Astrocyte (in vitro differentiated cells and primary cell): ENCODE measurements at regions not wholly inside any gene's neighbourhood (a gene's known extent, or its start where the extent isn't known, plus 50 kb on each side); places are given as distances from the start of the nearest gene placed in this dataset.

Experiments used
- DNase-seq: peaks from one replicate; pipeline ENCODE4 v3.0.0-alpha.2; 2010; ENCODE audit warnings: low read depth
- FAIRE-seq: peaks from 2 replicates; lab custom pipeline; 2011; peaks lifted over from hg19 to GRCh38; lab: Jason Lieb, UNC
- H2AFZ ChIP-seq: 2 replicates; pipeline ENCODE4 v1.6.0; 2012; ENCODE audit warnings: low read depth, low read length, inconsistent platforms
- H3K27ac ChIP-seq: 2 replicates; pipeline ENCODE4 v1.5.1; 2011; ENCODE audit warnings: low read depth, low read length, inconsistent platforms
- H3K27me3 ChIP-seq: 2 replicates; pipeline ENCODE4 v1.6.0; 2011; ENCODE audit warnings: low read length, inconsistent platforms; ENCODE audit not compliant: insufficient read depth
- H3K36me3 ChIP-seq: 2 replicates; pipeline ENCODE4 v1.5.1; 2011; ENCODE audit warnings: low read length, inconsistent platforms; ENCODE audit not compliant: insufficient read depth
- H3K4me1 ChIP-seq: 2 replicates; pipeline ENCODE4 v1.5.1; 2011; ENCODE audit warnings: low read length, inconsistent platforms; ENCODE audit not compliant: insufficient read depth
- H3K4me2 ChIP-seq: 2 replicates; pipeline ENCODE4 v1.6.0; 2012; ENCODE audit warnings: low read length, inconsistent platforms
- H3K4me3 ChIP-seq: 2 replicates; pipeline ENCODE4 v1.5.1; 2011; ENCODE audit warnings: low read depth, mild to moderate bottlenecking, low read length, inconsistent platforms; ENCODE audit not compliant: insufficient read depth
- H3K79me2 ChIP-seq: 2 replicates; pipeline ENCODE4 v1.6.0; 2012; ENCODE audit warnings: mild to moderate bottlenecking, low read length, inconsistent platforms; ENCODE audit not compliant: insufficient read depth
- H3K9ac ChIP-seq: 2 replicates; pipeline ENCODE4 v1.6.0; 2012; ENCODE audit warnings: mild to moderate bottlenecking, low read length, inconsistent platforms
- H3K9me3 ChIP-seq: 2 replicates; pipeline ENCODE4 v1.5.1; 2012; ENCODE audit warnings: low read depth, mild to moderate bottlenecking, low read length, inconsistent platforms; ENCODE audit not compliant: insufficient read depth
- H4K20me1 ChIP-seq: 2 replicates; pipeline ENCODE4 v1.6.0; 2012; ENCODE audit warnings: low read length, inconsistent platforms; ENCODE audit not compliant: insufficient read depth
- H3K27ac Mint-ChIP-seq: one replicate; pipeline ENCODE4 v1.8.0; 2021; ENCODE audit warnings: mild to moderate bottlenecking, mixed read lengths; ENCODE audit not compliant: unreplicated experiment
- H3K27me3 Mint-ChIP-seq: one replicate; pipeline ENCODE4 v1.8.0; 2021; ENCODE audit warnings: low read depth, mixed read lengths; ENCODE audit not compliant: unreplicated experiment
- H3K36me3 Mint-ChIP-seq: one replicate; pipeline ENCODE4 v1.8.0; 2021; ENCODE audit warnings: low read depth, mixed read lengths; ENCODE audit not compliant: unreplicated experiment
- H3K4me1 Mint-ChIP-seq: one replicate; pipeline ENCODE4 v1.8.0; 2021; ENCODE audit warnings: low read depth, mixed read lengths; ENCODE audit not compliant: unreplicated experiment
- H3K4me3 Mint-ChIP-seq: one replicate; pipeline ENCODE4 v1.8.0; 2021; ENCODE audit warnings: mild to moderate bottlenecking, moderate library complexity, mixed read lengths; ENCODE audit not compliant: unreplicated experiment
- H3K9me3 Mint-ChIP-seq: one replicate; pipeline ENCODE4 v1.8.0; 2021; ENCODE audit warnings: mild to moderate bottlenecking, mixed read lengths; ENCODE audit not compliant: unreplicated experiment
- CTCF ChIP-seq: IDR thresholded peaks from 2 replicates; pipeline ENCODE4 v1.5.1; 2011; ENCODE audit warnings: low read depth, mild to moderate bottlenecking, inconsistent platforms, low read length, moderate library complexity; ENCODE audit not compliant: insufficient read depth
- EZH2 ChIP-seq: IDR thresholded peaks from 2 replicates; pipeline ENCODE4 v1.6.1; 2012; ENCODE audit warnings: mild to moderate bottlenecking, low read length, inconsistent platforms; ENCODE audit not compliant: insufficient read depth

- no peak overlapping the region for H3K27ac Mint-ChIP-seq
- no peaks in the 10 kb centered on the region for H3K79me2 ChIP-seq
- no peak overlapping the region for H3K9ac ChIP-seq
- no peaks in the 10 kb centered on the region for H3K9me3 ChIP-seq
- peaks cover 12% of the 10 kb centered on the region for H3K4me1 Mint-ChIP-seq
- peaks cover under 1% of the 10 kb centered on the region for H3K9me3 Mint-ChIP-seq
- H3K4me3 ChIP-seq: no peak overlapping the region
- H3K27me3 Mint-ChIP-seq: no peaks in the 10 kb centered on the region
- DNase-seq (no peak), FAIRE-seq (no peak)
- no peak overlapping the region for H2AFZ ChIP-seq
- H3K36me3 ChIP-seq: no peaks in the 10 kb centered on the region
- H3K27me3 ChIP-seq: no peaks in the 10 kb centered on the region
- peaks cover 5% of the 10 kb centered on the region for H3K4me1 ChIP-seq
- H4K20me1 ChIP-seq: no peaks in the 10 kb centered on the region
- H3K27ac ChIP-seq: no peak overlapping the region
- H3K4me2 ChIP-seq: no peak overlapping the region
- no peaks in the 10 kb centered on the region for H3K36me3 Mint-ChIP-seq
- H3K4me3 Mint-ChIP-seq: no peak overlapping the region
- no peak for TF ChIP-seq CTCF
- TF ChIP-seq EZH2: no peak
Measured at GRCh38 chr2:12826781-12827180, 110.0 kb downstream of the TRIB2 start.

- Mint-ChIP-seq H3K36me3 (no peaks in the 10 kb centered on the region), H3K9me3 (no peaks in the 10 kb centered on the region), H3K27me3 (peaks cover 1% of the 10 kb centered on the region), H3K27ac (no peak overlapping the region), H3K4me1 (peaks cover 12% of the 10 kb centered on the region), H3K4me3 (no peak overlapping the region)
- H3K4me1 ChIP-seq: peaks cover 5% of the 10 kb centered on the region
- FAIRE-seq (no peak), DNase-seq (no peak)
- H3K27me3 ChIP-seq: no peaks in the 10 kb centered on the region
- no peak overlapping the region for H3K27ac ChIP-seq
- no peak for TF ChIP-seq EZH2
- H3K9ac ChIP-seq: no peak overlapping the region
- no peak overlapping the region for H3K4me2 ChIP-seq
- no peaks in the 10 kb centered on the region for H3K79me2 ChIP-seq
- no peaks in the 10 kb centered on the region for H4K20me1 ChIP-seq
- H2AFZ ChIP-seq: no peak overlapping the region
- H3K4me3 ChIP-seq: no peak overlapping the region
- H3K9me3 ChIP-seq: no peaks in the 10 kb centered on the region
- no peaks in the 10 kb centered on the region for H3K36me3 ChIP-seq
Measured at GRCh38 chr2:12827721-12828120, 111.0 kb downstream of the TRIB2 start.

GRCh38 chr2:12828980-12829379 lies 112.2 kb downstream of the TRIB2 start:
- H3K27ac Mint-ChIP-seq: no peak overlapping the region
- H3K27me3 Mint-ChIP-seq: peaks cover 1% of the 10 kb centered on the region
- Histone ChIP-seq H3K27me3 (no peaks in the 10 kb centered on the region), H4K20me1 (no peaks in the 10 kb centered on the region), H3K27ac (no peak overlapping the region), H3K36me3 (no peaks in the 10 kb centered on the region), H3K4me3 (no peak overlapping the region), H3K9me3 (no peaks in the 10 kb centered on the region), H3K9ac (no peak overlapping the region), H2AFZ (no peak overlapping the region), H3K4me2 (no peak overlapping the region), H3K4me1 (peaks cover 5% of the 10 kb centered on the region), H3K79me2 (no peaks in the 10 kb centered on the region)
- H3K4me1 Mint-ChIP-seq: peaks cover 10% of the 10 kb centered on the region
- no peak overlapping the region for H3K4me3 Mint-ChIP-seq
- H3K36me3 Mint-ChIP-seq: no peaks in the 10 kb centered on the region
- TF ChIP-seq EZH2 (no peak), CTCF (no peak)
- DNase-seq (no peak), FAIRE-seq (no peak)
- no peaks in the 10 kb centered on the region for H3K9me3 Mint-ChIP-seq
